Neural cell (in vitro differentiated cells): ENCODE measurements at regions not wholly inside any gene's neighbourhood (a gene's known extent, or its start where the extent isn't known, plus 50 kb on each side); places are given as distances from the start of the nearest gene placed in this dataset.
"Not testable (repeated sequence)": the region's sequence is repeated elsewhere in the genome, so short reads cannot be mapped to it uniquely, and the experiment has no call there.

Experiments
- H2AFZ ChIP-seq: fragments of 200-600, 300-800 bp; sonication (generic), shearing (Covaris generic); 2 replicates; pipeline ENCODE4 v1.6.0; 2014; ENCODE audit warnings: low read depth, mild to moderate bottlenecking, antibody characterized with exemption, low read length, moderate library complexity
- H3F3A ChIP-seq: fragments of 200-600 bp; shearing (Covaris generic); 2 replicates; pipeline ENCODE4 v1.6.1; 2016; ENCODE audit warnings: mild to moderate bottlenecking, moderate library complexity, mixed read lengths, antibody characterized with exemption, low read length; ENCODE audit not compliant: insufficient read depth, poor library complexity, severe bottlenecking
- H3K27ac ChIP-seq: fragments of 200-600, 300-800 bp; sonication (generic), shearing (Covaris generic); 2 replicates; pipeline ENCODE4 v1.5.1; 2014; ENCODE audit warnings: mild to moderate bottlenecking, low read length, moderate library complexity
- H3K27me3 ChIP-seq: fragments of 300-800, 200-600 bp; sonication (generic), shearing (Covaris generic); 2 replicates; pipeline ENCODE4 v1.6.0; 2014; ENCODE audit warnings: mild to moderate bottlenecking, low read depth, low read length, moderate library complexity; ENCODE audit not compliant: insufficient read depth
- H3K36me3 ChIP-seq: fragments of 300-800, 200-600 bp; sonication (generic), shearing (Covaris generic); 2 replicates; pipeline ENCODE4 v1.5.1; 2014; ENCODE audit warnings: mild to moderate bottlenecking, antibody characterized with exemption, low read length, moderate library complexity; ENCODE audit not compliant: insufficient read depth
- H3K4me2 ChIP-seq: fragments of 300-800, 200-600 bp; sonication (generic), shearing (Covaris generic); 2 replicates; pipeline ENCODE4 v1.6.0; 2014; ENCODE audit warnings: mild to moderate bottlenecking, low read length
- H3K4me3 ChIP-seq: fragments of 300-800, 200-600 bp; sonication (generic), shearing (Covaris generic); 2 replicates; pipeline ENCODE4 v1.5.1; 2014; ENCODE audit warnings: mild to moderate bottlenecking, low read length, moderate library complexity
- H3K79me2 ChIP-seq: fragments of 200-600 bp; shearing (Covaris generic); replicated peaks from 2 replicates; pipeline ENCODE4 v1.6.0; 2014; ENCODE audit warnings: mild to moderate bottlenecking, low read length, moderate library complexity; ENCODE audit not compliant: insufficient read depth
- H3K9ac ChIP-seq: fragments of 300-800, 200-600 bp; sonication (generic), shearing (Covaris generic); 2 replicates; pipeline ENCODE4 v1.6.1; 2016; ENCODE audit warnings: mild to moderate bottlenecking, low read length, mixed read lengths
- H3K9me2 ChIP-seq: fragments of 200-600 bp; shearing (Covaris generic); 2 replicates; pipeline ENCODE4 v1.6.1; 2016; ENCODE audit warnings: mild to moderate bottlenecking, low read length, mixed read lengths; ENCODE audit not compliant: insufficient read depth
- H3K9me3 ChIP-seq: fragments of 200-600, 300-800 bp; sonication (generic), shearing (Covaris generic); 2 replicates; pipeline ENCODE4 v1.6.1; 2016; ENCODE audit warnings: mild to moderate bottlenecking, mixed run types, low read length, moderate library complexity, mixed read lengths
- H4K20me1 ChIP-seq: fragments of 200-600 bp; shearing (Covaris generic); 2 replicates; pipeline ENCODE4 v1.6.1; 2016; ENCODE audit warnings: mild to moderate bottlenecking, mixed run types; ENCODE audit not compliant: insufficient read depth
- EP300 ChIP-seq: fragments of 450-650 bp; conservative IDR thresholded peaks from 2 replicates; pipeline ENCODE4 v1.6.1; 2014; ENCODE audit warnings: antibody characterized with exemption, mild to moderate bottlenecking, moderate library complexity; ENCODE audit not compliant: poor library complexity, severe bottlenecking
- EZH2 ChIP-seq: fragments of 200-600, 300-800 bp; shearing (Covaris generic), sonication (generic); IDR thresholded peaks from 2 replicates; pipeline ENCODE4 v1.6.1; 2014; ENCODE audit warnings: antibody characterized with exemption, low read length, borderline replicate concordance, mild to moderate bottlenecking; ENCODE audit not compliant: insufficient read depth, poor library complexity, severe bottlenecking
- MXI1 ChIP-seq: fragments of 450-650 bp; conservative IDR thresholded peaks from 2 replicates; pipeline ENCODE4 v1.6.1; 2014; ENCODE audit warnings: antibody characterized with exemption, mild to moderate bottlenecking; ENCODE audit not compliant: poor library complexity, severe bottlenecking
- POLR2AphosphoS5 ChIP-seq: IDR thresholded peaks from 2 replicates; pipeline ENCODE4 v1.6.1; 2012
- RAD21 ChIP-seq: fragments of 450-650 bp; conservative IDR thresholded peaks from 2 replicates; pipeline ENCODE4 v1.6.1; 2014; ENCODE audit warnings: antibody characterized with exemption, mild to moderate bottlenecking, moderate library complexity
- SMC3 ChIP-seq: fragments of 450-650 bp; conservative IDR thresholded peaks from 2 replicates; pipeline ENCODE4 v1.6.1; 2014; ENCODE audit warnings: antibody characterized with exemption, mild to moderate bottlenecking, moderate library complexity; ENCODE audit not compliant: poor library complexity
- TAF1 ChIP-seq: IDR thresholded peaks from 2 replicates; pipeline ENCODE4 v1.6.1; 2012; ENCODE audit warnings: low read depth
- TF ChIP-seq, protein P1 (sequence below): fragments of 450-650 bp; IDR thresholded peaks from 2 replicates; pipeline ENCODE4 v1.5.1; 2014; ENCODE audit warnings: antibody characterized with exemption, mild to moderate bottlenecking, moderate library complexity; ENCODE audit not compliant: poor library complexity, severe bottlenecking
- TF ChIP-seq, protein P2 (sequence below): IDR thresholded peaks from 2 replicates; pipeline ENCODE4 v1.6.1; 2012; ENCODE audit warnings: borderline replicate concordance

DNA sequence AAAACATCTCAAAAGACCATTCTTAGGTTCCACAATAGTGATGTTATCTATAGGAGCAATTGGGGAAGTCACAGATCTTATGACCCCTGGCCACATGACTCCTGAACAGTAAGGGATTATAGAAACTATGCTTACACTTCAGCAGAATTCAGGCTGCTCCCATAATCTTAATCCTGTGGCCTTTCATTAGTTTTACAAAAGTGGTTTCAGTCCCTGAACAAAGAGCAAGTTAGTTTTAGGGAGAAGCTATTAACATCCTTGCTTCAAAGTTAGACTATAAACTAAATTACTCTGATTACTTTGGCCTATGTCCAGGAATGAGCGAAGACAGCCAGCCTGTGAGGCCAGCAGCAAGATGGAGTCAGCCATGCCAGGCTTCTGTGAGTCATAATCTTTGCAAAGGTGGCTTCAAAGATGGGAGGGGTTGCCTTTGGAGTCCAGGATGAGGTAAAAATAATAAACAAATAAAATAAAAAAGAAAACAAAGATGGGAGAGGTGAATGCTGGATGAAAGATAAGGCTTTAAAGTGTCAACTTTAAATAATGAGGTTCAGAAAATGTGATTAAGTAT is 168.7 kb upstream of the NDUFV2 start:
- Histone ChIP-seq H4K20me1 (no peaks in the 10 kb centered on the region), H3K9me2 (no peaks in the 10 kb centered on the region), H2AFZ (no peak overlapping the region), H3K4me2 (no peak overlapping the region), H3K27ac (no peak overlapping the region), H3K4me3 (no peak overlapping the region), H3F3A (no peaks in the 10 kb centered on the region), H3K9me3 (no peaks in the 10 kb centered on the region), H3K27me3 (no peaks in the 10 kb centered on the region), H3K36me3 (no peaks in the 10 kb centered on the region), H3K79me2 (no peaks in the 10 kb centered on the region), H3K9ac (no peak overlapping the region)
- TF ChIP-seq TAF1: no peak
- no peak for TF ChIP-seq MXI1
- TF ChIP-seq, protein P1, sequence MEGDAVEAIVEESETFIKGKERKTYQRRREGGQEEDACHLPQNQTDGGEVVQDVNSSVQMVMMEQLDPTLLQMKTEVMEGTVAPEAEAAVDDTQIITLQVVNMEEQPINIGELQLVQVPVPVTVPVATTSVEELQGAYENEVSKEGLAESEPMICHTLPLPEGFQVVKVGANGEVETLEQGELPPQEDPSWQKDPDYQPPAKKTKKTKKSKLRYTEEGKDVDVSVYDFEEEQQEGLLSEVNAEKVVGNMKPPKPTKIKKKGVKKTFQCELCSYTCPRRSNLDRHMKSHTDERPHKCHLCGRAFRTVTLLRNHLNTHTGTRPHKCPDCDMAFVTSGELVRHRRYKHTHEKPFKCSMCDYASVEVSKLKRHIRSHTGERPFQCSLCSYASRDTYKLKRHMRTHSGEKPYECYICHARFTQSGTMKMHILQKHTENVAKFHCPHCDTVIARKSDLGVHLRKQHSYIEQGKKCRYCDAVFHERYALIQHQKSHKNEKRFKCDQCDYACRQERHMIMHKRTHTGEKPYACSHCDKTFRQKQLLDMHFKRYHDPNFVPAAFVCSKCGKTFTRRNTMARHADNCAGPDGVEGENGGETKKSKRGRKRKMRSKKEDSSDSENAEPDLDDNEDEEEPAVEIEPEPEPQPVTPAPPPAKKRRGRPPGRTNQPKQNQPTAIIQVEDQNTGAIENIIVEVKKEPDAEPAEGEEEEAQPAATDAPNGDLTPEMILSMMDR: no peak
- TF ChIP-seq EZH2: no peak
- no peak for TF ChIP-seq POLR2AphosphoS5
- no peak for TF ChIP-seq EP300
- TF ChIP-seq, protein P2, sequence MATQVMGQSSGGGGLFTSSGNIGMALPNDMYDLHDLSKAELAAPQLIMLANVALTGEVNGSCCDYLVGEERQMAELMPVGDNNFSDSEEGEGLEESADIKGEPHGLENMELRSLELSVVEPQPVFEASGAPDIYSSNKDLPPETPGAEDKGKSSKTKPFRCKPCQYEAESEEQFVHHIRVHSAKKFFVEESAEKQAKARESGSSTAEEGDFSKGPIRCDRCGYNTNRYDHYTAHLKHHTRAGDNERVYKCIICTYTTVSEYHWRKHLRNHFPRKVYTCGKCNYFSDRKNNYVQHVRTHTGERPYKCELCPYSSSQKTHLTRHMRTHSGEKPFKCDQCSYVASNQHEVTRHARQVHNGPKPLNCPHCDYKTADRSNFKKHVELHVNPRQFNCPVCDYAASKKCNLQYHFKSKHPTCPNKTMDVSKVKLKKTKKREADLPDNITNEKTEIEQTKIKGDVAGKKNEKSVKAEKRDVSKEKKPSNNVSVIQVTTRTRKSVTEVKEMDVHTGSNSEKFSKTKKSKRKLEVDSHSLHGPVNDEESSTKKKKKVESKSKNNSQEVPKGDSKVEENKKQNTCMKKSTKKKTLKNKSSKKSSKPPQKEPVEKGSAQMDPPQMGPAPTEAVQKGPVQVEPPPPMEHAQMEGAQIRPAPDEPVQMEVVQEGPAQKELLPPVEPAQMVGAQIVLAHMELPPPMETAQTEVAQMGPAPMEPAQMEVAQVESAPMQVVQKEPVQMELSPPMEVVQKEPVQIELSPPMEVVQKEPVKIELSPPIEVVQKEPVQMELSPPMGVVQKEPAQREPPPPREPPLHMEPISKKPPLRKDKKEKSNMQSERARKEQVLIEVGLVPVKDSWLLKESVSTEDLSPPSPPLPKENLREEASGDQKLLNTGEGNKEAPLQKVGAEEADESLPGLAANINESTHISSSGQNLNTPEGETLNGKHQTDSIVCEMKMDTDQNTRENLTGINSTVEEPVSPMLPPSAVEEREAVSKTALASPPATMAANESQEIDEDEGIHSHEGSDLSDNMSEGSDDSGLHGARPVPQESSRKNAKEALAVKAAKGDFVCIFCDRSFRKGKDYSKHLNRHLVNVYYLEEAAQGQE: no peak
- no peak for TF ChIP-seq RAD21
- no peak for TF ChIP-seq SMC3

DNA sequence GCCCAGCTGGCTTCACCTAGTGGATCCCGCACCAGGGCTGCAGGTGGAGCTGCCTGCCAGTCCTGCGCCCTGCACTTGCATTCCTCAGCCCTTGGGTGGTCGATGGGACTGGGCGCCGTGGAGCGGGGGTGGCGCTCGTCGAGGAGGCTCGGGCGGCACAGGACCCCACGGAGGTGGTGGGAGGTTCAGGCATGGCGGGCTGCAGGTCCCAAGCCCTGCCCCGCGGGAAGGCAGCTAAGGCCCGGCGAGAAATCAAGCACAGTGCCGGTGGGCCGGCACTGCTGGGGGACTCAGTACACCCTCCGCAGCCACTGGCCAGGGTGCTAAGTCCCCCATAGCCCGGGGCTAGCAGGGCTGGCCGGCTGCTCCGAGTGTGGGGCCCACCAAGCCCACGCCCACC is 167.2 kb upstream of the NDUFV2 start:
- H3F3A ChIP-seq, H3K79me2 ChIP-seq, H3K9me2 ChIP-seq, H3K4me2 ChIP-seq, H4K20me1 ChIP-seq, H3K27me3 ChIP-seq, H3K9ac ChIP-seq, H3K9me3 ChIP-seq, H3K36me3 ChIP-seq, H2AFZ ChIP-seq, H3K27ac ChIP-seq, H3K4me3 ChIP-seq: not testable (repeated sequence)

DNA sequence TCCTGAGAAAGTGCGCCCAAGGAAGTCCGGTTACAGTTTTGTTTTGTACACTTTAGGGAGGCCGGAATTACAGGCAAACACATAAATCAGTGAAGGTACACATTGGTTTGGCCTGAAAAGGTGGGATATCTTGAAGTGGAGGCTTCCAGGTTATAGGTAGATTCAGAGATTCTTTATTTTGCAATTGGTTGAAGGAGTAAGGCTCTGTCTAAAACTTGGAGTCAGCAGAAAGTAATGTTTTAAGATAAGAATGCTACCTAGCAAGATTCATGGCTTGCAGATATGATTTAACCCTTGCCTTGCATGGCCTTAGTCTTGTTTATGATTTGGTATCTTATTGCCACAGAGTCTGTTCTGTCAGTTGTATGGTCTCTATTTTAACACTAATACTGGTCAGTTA is 165.9 kb upstream of the NDUFV2 start:
- Histone ChIP-seq H3K9ac (no peak overlapping the region), H3K9me3 (no peaks in the 10 kb centered on the region), H3F3A (no peaks in the 10 kb centered on the region), H3K36me3 (no peaks in the 10 kb centered on the region), H3K4me3 (no peak overlapping the region), H4K20me1 (no peaks in the 10 kb centered on the region), H3K9me2 (no peaks in the 10 kb centered on the region), H3K79me2 (no peaks in the 10 kb centered on the region), H3K27ac (no peak overlapping the region), H3K27me3 (no peaks in the 10 kb centered on the region), H3K4me2 (no peak overlapping the region), H2AFZ (no peak overlapping the region)
- no peak for TF ChIP-seq RAD21
- no peak for TF ChIP-seq MXI1
- no peak for TF ChIP-seq EP300
- TF ChIP-seq, protein P2: no peak
